22Rv1 (cell line): ENCODE measurements at regions not wholly inside any gene's neighbourhood (a gene's known extent, or its start where the extent isn't known, plus 50 kb on each side); places are given as distances from the start of the nearest gene placed in this dataset.

ENCODE experiments used
- H3K27ac ChIP-seq: fragments of 450-650 bp; 2 replicates; pipeline ENCODE4 v1.5.1; 2017
- ZFX ChIP-seq: fragments of 450-650 bp; IDR thresholded peaks from 2 replicates; pipeline ENCODE4 v1.6.1; 2017; ENCODE audit warnings: antibody characterized with exemption, borderline replicate concordance
- TF ChIP-seq, protein P1 (sequence below): fragments of 450-650 bp; IDR thresholded peaks from 2 replicates; pipeline ENCODE4 v1.5.1; 2017; ENCODE audit warnings: mild to moderate bottlenecking

DNA sequence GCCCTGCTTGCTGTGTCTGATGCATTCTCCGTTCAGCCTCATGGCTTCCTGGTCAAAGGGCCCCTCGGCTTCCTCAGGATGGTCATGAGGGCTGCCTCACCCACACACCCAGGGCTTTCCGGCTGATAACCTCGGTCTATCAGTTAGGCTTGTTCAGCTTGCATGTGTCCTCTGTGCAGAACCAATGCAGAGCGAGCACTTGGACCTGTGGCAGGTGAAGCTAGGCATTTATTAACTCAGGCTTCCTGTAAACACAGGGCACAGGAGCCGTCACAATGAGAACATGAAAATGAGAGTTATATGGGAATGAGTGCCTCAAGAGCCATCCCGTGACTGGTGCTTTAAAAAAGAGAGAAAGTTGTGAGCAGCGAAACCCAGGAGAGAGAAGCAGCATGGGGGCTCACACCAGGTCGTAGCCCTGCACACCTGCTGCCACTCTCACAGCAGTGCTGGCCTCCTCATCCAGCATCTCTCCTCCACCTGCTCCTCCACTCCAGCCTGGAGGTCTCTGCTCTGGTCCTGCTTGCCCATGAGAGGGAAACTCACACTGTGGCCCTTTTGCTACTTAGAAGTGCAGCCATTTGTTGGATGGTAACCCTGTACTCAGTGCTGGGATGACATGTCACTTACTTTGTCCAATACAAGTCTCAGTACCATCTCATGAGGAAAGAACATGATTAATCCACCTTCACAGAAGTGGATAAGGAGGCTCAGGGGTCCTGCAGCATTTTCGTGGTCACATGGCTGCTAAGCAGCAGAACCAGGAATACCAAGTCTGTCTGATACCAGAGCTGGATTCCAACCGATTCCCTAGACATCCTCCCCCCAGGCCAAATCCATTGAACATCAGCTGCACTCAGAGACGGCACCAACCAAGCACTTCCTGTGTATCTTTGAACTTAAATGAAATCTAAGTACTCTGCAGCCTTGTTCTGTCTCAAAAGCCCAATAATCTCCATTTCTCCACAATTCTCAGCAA lies 50.5 kb upstream of the IRS2 start:
- H3K27ac ChIP-seq, result no peak overlapping the region
- TF ChIP-seq, protein P1, sequence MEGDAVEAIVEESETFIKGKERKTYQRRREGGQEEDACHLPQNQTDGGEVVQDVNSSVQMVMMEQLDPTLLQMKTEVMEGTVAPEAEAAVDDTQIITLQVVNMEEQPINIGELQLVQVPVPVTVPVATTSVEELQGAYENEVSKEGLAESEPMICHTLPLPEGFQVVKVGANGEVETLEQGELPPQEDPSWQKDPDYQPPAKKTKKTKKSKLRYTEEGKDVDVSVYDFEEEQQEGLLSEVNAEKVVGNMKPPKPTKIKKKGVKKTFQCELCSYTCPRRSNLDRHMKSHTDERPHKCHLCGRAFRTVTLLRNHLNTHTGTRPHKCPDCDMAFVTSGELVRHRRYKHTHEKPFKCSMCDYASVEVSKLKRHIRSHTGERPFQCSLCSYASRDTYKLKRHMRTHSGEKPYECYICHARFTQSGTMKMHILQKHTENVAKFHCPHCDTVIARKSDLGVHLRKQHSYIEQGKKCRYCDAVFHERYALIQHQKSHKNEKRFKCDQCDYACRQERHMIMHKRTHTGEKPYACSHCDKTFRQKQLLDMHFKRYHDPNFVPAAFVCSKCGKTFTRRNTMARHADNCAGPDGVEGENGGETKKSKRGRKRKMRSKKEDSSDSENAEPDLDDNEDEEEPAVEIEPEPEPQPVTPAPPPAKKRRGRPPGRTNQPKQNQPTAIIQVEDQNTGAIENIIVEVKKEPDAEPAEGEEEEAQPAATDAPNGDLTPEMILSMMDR, result no peak
- no peak for TF ChIP-seq ZFX
